ENCODE measurements at regions not wholly inside any gene's neighbourhood (a gene's known extent, or its start where the extent isn't known, plus 50 kb on each side); places are given as distances from the start of the nearest gene placed in this dataset.

GRCh38 chr2:74746480-74746879, 87.4 kb upstream of the HK2 start:
- DNase-seq (ENCODE audit: insufficient read length, low spot score) = no peak
- FAIRE-seq = no peak
- no peak for TF ChIP-seq CTCF (IDR thresholded peaks at IDR 0.05; ENCODE audit: insufficient read depth, missing control alignments)

GRCh38 chr2:74747411-74748080, 86.4 kb upstream of the HK2 start:
- DNase-seq (ENCODE audit: insufficient read length, low spot score) = no peak
- FAIRE-seq = no peak
- no peak for TF ChIP-seq CTCF (IDR thresholded peaks at IDR 0.05; ENCODE audit: insufficient read depth, missing control alignments)

- DNase-seq (ENCODE audit: insufficient read length, low spot score) = no peak
- no peak for TF ChIP-seq CTCF (IDR thresholded peaks at IDR 0.05; ENCODE audit: insufficient read depth, missing control alignments)
- no peak for FAIRE-seq
Observed at GRCh38 chr2:74748665-74749064, 85.3 kb upstream of the HK2 start.

GRCh38 chr2:74749432-74749831, 84.5 kb upstream of the HK2 start:
- no peak for DNase-seq (ENCODE audit: insufficient read length, low spot score)
- no peak for FAIRE-seq
- TF ChIP-seq CTCF (IDR thresholded peaks at IDR 0.05; ENCODE audit: insufficient read depth, missing control alignments) = no peak

- FAIRE-seq (no peak), DNase-seq (ENCODE audit: insufficient read length, low spot score) (no peak)
- no peak for TF ChIP-seq CTCF (IDR thresholded peaks at IDR 0.05; ENCODE audit: insufficient read depth, missing control alignments)
Observed at GRCh38 chr2:74751981-74752851, 81.7 kb upstream of the HK2 start.

- no peak for DNase-seq (ENCODE audit: insufficient read length, low spot score)
- TF ChIP-seq CTCF (IDR thresholded peaks at IDR 0.05; ENCODE audit: insufficient read depth, missing control alignments) = no peak
- FAIRE-seq = no peak
Observed at GRCh38 chr2:74755386-74755785, 78.5 kb upstream of the HK2 start.
